DOHH2 (cell line): ENCODE measurements at regions not wholly inside any gene's neighbourhood (a gene's known extent, or its start where the extent isn't known, plus 50 kb on each side); places are given as distances from the start of the nearest gene placed in this dataset.
"Not testable (repeated sequence)": the region's sequence is repeated elsewhere in the genome, so short reads cannot be mapped to it uniquely, and the experiment has no call there.

ENCODE experiments used
- H3F3A ChIP-seq: fragments of 200-600 bp; sonication (generic), shearing (Covaris generic); 2 replicates; pipeline ENCODE4 v1.6.0; 2016; ENCODE audit warnings: antibody characterized with exemption, mild to moderate bottlenecking; ENCODE audit not compliant: control insufficient read depth, insufficient read depth
- H3K27ac ChIP-seq: fragments of 200-600 bp; sonication (generic); 2 replicates; pipeline ENCODE4 v1.5.1; 2014; ENCODE audit warnings: low read depth, mild to moderate bottlenecking, low read length, moderate library complexity
- H3K27me3 ChIP-seq: fragments of 200-600 bp; sonication (generic); 2 replicates; pipeline ENCODE4 v1.6.1; 2014; ENCODE audit warnings: mild to moderate bottlenecking, low read length, mixed read lengths; ENCODE audit not compliant: control insufficient read depth
- H3K36me3 ChIP-seq: fragments of 200-600 bp; sonication (generic); 2 replicates; pipeline ENCODE4 v1.6.1; 2014; ENCODE audit warnings: mild to moderate bottlenecking, low read length, moderate library complexity, mixed read lengths; ENCODE audit not compliant: control insufficient read depth
- H3K4me1 ChIP-seq: fragments of 200-600 bp; sonication (generic); 2 replicates; pipeline ENCODE4 v1.6.1; 2014; ENCODE audit warnings: mild to moderate bottlenecking, low read length, mixed read lengths; ENCODE audit not compliant: control insufficient read depth
- H3K4me2 ChIP-seq: fragments of 200-600 bp; sonication (generic); 2 replicates; pipeline ENCODE4 v1.6.0; 2014; ENCODE audit warnings: mild to moderate bottlenecking, low read length, moderate library complexity
- H3K4me3 ChIP-seq: fragments of 200-600 bp; sonication (generic); 2 replicates; pipeline ENCODE4 v1.5.1; 2014; ENCODE audit warnings: mild to moderate bottlenecking, low read length, mixed read lengths
- H3K79me2 ChIP-seq: fragments of 200-600 bp; sonication (generic); 2 replicates; pipeline ENCODE4 v1.6.1; 2014; ENCODE audit warnings: mild to moderate bottlenecking, low read length, mixed read lengths; ENCODE audit not compliant: control insufficient read depth
- H3K9me2 ChIP-seq: fragments of 200-600 bp; sonication (generic); replicated peaks from 2 replicates; pipeline ENCODE4 v1.6.1; 2014; ENCODE audit warnings: mild to moderate bottlenecking, low read length, mixed read lengths; ENCODE audit not compliant: control insufficient read depth
- H3K9me3 ChIP-seq: fragments of 200-600 bp; sonication (generic); 2 replicates; pipeline ENCODE4 v1.6.1; 2014; ENCODE audit warnings: antibody characterized with exemption, low read length, mixed read lengths; ENCODE audit not compliant: control insufficient read depth, insufficient read depth
- H4K20me1 ChIP-seq: fragments of 200-600 bp; sonication (generic); 2 replicates; pipeline ENCODE4 v1.6.0; 2014; ENCODE audit warnings: low read depth, mild to moderate bottlenecking, antibody characterized with exemption, low read length, moderate library complexity; ENCODE audit not compliant: control insufficient read depth, insufficient read depth
- EZH2phosphoT487 ChIP-seq: fragments of 200-600 bp; sonication (generic); IDR thresholded peaks from 2 replicates; pipeline ENCODE4 v1.6.1; 2017; ENCODE audit warnings: borderline replicate concordance, mild to moderate bottlenecking, antibody characterized with exemption, low read length, moderate library complexity, mixed read lengths
- TF ChIP-seq, protein P1 (sequence below): fragments of 200-600 bp; sonication (generic); IDR thresholded peaks from one replicate; pipeline ENCODE4 v1.5.1; 2014; ENCODE audit warnings: antibody characterized with exemption, mild to moderate bottlenecking, low read depth, low read length; ENCODE audit not compliant: poor library complexity, severe bottlenecking

DNA sequence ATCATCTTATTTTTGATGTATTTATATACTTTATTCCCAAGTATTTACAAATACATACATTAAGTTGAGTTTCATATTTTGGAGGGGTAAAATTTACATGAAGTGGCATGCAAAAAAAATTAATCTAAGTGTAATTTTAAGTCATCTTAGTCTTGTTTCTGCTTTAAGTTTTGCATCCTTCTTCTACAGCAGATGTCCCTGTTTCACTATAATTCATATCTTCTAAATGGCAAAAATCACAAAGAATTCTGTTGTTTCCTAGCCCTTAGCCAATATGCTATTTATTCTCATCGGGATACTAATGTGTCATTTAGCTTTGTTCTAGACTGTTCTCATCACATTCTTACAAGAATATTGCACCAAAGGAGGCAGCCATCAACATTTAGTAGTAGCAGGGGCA is 831.9 kb downstream of the GBE1 start:
- no peak overlapping the region for H3K27ac ChIP-seq
- H3K4me3 ChIP-seq, result no peak overlapping the region
- no peaks in the 10 kb centered on the region for H3K4me1 ChIP-seq
- H4K20me1 ChIP-seq, result no peaks in the 10 kb centered on the region
- no peaks in the 10 kb centered on the region for H3K79me2 ChIP-seq
- no peaks in the 10 kb centered on the region for H3K9me3 ChIP-seq
- no peaks in the 10 kb centered on the region for H3F3A ChIP-seq
- H3K4me2 ChIP-seq, result no peak overlapping the region
- H3K9me2 ChIP-seq, result no peaks in the 10 kb centered on the region
- H3K36me3 ChIP-seq, result no peaks in the 10 kb centered on the region
- TF ChIP-seq, protein P1, sequence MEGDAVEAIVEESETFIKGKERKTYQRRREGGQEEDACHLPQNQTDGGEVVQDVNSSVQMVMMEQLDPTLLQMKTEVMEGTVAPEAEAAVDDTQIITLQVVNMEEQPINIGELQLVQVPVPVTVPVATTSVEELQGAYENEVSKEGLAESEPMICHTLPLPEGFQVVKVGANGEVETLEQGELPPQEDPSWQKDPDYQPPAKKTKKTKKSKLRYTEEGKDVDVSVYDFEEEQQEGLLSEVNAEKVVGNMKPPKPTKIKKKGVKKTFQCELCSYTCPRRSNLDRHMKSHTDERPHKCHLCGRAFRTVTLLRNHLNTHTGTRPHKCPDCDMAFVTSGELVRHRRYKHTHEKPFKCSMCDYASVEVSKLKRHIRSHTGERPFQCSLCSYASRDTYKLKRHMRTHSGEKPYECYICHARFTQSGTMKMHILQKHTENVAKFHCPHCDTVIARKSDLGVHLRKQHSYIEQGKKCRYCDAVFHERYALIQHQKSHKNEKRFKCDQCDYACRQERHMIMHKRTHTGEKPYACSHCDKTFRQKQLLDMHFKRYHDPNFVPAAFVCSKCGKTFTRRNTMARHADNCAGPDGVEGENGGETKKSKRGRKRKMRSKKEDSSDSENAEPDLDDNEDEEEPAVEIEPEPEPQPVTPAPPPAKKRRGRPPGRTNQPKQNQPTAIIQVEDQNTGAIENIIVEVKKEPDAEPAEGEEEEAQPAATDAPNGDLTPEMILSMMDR, result no peak
- TF ChIP-seq EZH2phosphoT487, result no peak
- no peaks in the 10 kb centered on the region for H3K27me3 ChIP-seq

DNA sequence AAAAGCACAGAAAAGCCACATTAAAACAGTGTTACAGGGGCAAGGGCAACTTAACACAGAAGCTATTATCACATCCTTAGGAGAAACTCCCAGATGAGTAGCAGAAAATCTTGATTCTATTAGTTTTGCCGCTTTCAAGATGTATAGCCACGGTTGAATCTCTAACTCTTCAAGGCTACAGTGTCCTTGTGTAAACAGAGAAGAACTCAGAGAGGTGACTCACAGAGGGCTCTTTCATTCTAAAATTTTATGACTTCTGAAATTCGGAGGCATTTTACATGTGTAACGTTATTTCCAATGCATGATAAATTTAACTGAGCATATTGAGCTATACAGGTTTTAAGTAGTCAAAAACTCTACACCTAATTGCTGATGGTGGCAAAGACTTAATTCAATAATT is 846.6 kb downstream of the GBE1 start:
- H3F3A ChIP-seq, result no peaks in the 10 kb centered on the region
- H3K36me3 ChIP-seq, result no peaks in the 10 kb centered on the region
- H3K79me2 ChIP-seq, result no peaks in the 10 kb centered on the region
- no peak for TF ChIP-seq EZH2phosphoT487
- TF ChIP-seq, protein P1, result no peak
- no peak overlapping the region for H3K27ac ChIP-seq
- H3K27me3 ChIP-seq, result no peaks in the 10 kb centered on the region
- H3K9me3 ChIP-seq, result no peaks in the 10 kb centered on the region
- no peak overlapping the region for H3K4me2 ChIP-seq
- H3K4me1 ChIP-seq, result no peaks in the 10 kb centered on the region
- H3K9me2 ChIP-seq, result no peaks in the 10 kb centered on the region
- H3K4me3 ChIP-seq, result no peak overlapping the region
- H4K20me1 ChIP-seq, result no peaks in the 10 kb centered on the region

DNA sequence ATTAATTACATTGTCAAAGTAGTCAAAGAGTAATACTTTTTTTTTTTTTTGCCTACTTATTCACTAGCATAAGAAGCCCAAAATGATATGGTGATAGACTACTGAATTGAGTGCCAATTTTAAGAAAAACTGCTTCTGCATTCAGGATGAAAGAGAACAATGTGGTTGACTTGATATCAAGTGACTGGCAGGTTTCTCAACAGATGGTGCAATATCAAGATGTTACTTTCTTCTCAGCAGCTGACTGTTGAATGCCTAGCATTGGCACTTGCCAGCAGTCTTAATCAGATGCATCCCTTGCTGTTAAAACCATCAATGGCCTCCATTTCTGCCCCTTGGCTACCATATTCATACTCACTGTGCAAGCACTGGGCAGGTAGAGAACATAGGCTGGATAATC is 863.2 kb downstream of the GBE1 start:
- Histone ChIP-seq H3K4me2 (no peak overlapping the region), H3K27me3 (no peaks in the 10 kb centered on the region), H3K4me3 (no peak overlapping the region), H3K79me2 (no peaks in the 10 kb centered on the region), H3K36me3 (no peaks in the 10 kb centered on the region), H3K9me2 (no peaks in the 10 kb centered on the region), H3K4me1 (no peaks in the 10 kb centered on the region), H4K20me1 (no peaks in the 10 kb centered on the region), H3K27ac (no peak overlapping the region), H3K9me3 (no peaks in the 10 kb centered on the region; the same call in 1 of the 2 replicates), H3F3A (no peaks in the 10 kb centered on the region)
- no peak for TF ChIP-seq EZH2phosphoT487
- TF ChIP-seq, protein P1, result no peak

DNA sequence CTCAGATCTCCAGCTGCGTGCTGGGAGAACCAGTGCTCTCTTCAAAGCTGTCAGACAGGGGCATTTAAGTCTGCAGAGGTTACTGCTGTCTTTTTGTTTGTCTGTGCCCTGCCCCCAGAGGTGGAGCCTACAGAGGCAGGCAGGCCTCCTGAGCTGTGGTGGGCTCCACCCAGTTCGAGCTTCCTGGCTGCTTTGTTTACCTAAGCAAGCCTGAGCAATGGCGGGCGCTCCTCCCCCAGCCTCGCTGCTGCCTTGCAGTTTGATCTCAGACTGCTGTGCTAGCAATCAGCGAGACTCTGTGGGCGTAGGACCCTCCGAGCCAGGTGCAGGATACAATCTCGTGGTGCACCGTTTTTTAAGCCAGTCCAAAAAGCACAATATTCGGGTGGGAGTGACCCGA is 864.4 kb downstream of the GBE1 start:
- not testable (repeated sequence) for H3K79me2 ChIP-seq, H4K20me1 ChIP-seq, H3K9me2 ChIP-seq, H3K36me3 ChIP-seq, H3K4me3 ChIP-seq, H3K4me2 ChIP-seq, H3K4me1 ChIP-seq, H3K9me3 ChIP-seq, H3K27ac ChIP-seq, H3K27me3 ChIP-seq, H3F3A ChIP-seq
